HG02763 (cell line): ENCODE measurements at regions not wholly inside any gene's neighbourhood (a gene's known extent, or its start where the extent isn't known, plus 50 kb on each side); places are given as distances from the start of the nearest gene placed in this dataset.

Experiments
- ATAC-seq: cut with Tn5 transposase; IDR thresholded peaks from one replicate; pipeline ENCODE4 v1.9.1; 2021; ENCODE audit warnings: mild to moderate bottlenecking, moderate library complexity; ENCODE audit not compliant: unreplicated experiment

DNA sequence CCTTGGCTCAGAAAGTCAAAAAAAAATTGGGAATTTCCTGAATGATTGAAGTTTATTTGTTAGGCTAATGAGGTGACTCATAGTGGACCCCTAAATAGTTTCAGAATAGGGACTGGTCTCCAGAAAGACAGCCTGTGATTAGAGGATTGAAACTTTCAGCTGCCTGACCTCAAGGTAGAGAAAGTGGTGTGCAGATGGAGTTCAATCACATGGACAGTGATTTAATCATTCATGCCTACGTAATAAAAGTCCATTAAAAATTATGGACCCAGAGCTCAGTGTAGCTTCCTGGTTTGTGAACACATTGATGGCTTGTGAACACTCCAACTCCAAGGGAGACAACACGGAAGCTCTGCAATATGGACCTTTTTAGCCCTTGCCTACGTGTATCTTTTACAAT is 533.2 kb upstream of the PCDH9 start:
- no peak for ATAC-seq

DNA sequence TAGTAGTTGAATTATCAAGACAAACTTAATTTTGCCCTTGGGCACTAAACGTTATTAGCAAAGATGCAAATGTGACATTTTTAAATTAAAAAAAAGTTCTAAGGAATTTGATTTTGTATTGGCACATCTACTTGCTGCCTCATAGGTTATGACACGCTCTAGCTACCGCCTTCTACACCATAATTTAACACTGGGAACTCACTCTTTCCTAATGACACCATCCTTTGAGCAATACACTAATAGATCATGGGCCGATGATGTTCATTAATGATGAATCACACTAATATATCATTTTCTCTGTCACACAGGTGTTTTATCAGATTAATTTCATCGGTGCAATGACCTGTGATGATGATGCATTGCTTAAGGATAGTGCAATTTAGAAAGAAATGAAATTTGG is 528.8 kb upstream of the PCDH9 start:
- no peak for ATAC-seq

DNA sequence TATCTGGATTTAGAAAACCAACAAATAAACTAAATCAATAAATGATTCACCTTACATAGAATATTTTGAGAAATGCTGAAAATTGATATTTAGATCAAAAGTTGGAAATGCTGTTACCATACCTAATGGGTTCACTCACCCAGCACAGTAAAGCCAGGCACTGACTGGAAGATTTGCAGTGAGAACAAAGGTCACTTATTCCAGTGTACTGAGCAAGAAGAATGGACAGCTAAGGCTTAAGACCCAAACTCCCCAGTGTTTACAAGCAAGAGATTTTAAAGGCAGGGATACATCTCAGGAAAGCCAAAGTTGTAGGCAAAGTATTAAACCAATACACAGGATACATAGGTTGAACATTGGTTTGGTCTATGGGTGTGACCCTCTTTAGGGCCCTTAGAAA is 523.9 kb upstream of the PCDH9 start:
- no peak for ATAC-seq

DNA sequence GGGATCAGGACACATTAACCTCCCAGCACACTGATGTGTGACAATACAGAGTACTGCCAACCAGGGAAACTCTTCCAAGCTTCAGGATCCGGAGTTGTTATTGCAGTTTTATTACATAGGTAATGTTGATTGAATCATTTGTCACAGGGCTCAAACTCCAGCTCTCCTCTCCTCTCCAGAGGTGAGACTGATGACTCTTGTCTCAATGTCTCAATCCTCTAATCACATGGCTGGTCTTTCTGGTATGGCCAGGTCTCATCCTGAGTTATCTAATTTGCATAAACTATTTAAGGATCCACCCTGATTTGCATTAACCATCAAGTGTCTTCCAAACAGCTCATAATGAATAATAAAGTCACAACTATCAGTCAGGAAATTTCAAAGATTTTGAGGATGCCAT is 522.6 kb upstream of the PCDH9 start:
- ATAC-seq = no peak

DNA sequence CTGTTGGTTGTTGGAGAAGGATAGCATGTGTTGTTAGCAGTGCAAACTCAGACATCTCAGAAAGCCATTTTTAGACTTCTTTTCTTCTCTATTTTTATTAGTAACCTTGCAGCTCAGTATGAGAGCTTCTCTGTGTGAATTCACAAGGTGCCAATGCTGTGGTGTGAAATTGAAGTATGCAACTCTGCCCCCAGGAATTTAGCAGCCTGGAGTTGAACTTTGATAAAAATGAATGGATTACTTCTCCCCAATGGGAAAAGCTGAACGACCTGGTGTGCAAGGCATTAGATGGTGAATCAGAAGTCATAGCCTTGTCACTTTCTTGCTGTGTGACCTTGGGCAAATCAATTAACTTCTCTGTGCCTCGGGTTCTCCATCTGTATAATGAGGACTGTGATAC is 512.3 kb upstream of the PCDH9 start:
- ATAC-seq = no peak

DNA sequence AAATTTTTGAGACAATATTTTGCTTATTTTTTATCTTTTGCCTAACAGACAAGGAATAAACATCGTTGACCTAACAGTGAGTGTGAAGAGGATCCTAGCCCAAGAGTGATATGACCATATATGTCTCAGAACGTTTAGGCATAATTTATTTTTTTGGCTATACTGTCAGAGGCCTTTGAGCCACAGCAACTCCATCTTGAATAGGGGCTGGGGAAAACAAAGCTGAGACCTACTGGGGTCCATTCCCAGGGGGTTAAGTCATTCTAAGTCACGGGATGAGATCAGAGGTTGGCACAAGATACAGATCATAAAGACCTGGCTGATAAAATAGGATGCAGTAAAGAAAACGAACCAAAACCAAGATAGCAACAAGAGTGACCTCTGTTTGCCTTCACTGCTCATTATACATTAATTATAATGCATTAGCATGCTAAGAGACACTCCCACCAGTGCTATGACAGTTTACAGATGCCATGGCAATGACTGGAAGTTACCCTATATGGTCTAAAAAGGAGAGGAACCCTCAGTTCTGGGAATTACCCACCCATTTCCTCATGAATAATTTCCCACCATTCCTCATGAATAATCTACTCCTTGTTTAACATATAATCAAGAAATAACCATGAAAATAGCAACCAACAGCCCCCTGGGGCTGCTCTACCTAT is 510.9 kb upstream of the PCDH9 start:
- ATAC-seq = no peak

DNA sequence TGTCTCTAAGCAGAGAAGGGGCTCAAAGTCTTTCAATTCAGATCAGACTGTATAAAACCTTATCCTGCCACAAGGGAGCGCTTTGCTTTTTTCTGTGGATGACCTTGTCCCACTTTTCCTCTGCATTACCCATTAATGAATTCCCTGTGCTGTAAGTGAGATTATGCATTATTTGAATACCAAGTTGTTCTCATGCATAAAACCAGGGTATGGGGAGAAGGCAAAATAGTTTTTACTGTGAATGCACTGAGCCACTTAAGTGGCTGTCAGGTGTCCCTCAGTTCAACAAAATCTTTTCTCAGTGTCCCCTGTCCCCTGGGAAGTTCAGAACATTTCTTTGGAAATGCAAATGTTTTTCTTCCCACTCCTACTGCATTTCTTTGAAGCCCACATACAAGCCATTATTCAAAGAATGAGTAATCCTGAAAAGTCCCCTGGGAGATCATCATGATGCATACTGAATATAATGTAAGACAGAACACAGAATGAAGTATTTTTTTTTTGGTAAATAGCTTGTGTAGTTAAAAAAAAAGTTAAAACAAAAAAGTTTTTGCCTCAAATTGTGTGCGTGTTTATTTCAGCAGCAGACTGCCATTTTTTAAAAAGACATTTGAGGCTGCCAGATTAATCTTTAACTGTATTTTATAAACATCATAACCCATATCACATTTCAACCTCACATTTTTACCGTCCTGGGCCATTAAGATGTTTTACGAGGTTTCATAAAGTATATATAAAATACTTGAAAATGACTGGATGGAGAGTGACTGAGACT is 506.7 kb upstream of the PCDH9 start:
- ATAC-seq = no peak

DNA sequence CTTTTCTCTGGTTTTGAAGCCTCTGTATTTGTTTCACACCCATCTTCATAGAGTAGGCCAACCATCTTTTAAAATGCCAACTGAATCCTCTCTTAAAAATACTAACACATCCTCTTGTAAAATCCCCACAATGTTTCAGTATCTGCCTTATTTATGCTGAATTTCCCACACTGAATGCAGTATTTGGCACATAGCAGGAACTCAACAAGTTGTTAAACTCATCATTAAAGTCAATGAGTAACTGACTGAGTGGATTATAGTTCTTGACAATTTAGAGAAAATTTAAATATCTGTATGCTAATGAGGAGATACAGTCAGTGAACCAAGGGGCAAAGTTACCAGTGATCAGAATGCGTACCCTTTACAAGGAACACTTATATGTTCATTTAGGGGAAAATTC is 505.5 kb upstream of the PCDH9 start:
- ATAC-seq = no peak

DNA sequence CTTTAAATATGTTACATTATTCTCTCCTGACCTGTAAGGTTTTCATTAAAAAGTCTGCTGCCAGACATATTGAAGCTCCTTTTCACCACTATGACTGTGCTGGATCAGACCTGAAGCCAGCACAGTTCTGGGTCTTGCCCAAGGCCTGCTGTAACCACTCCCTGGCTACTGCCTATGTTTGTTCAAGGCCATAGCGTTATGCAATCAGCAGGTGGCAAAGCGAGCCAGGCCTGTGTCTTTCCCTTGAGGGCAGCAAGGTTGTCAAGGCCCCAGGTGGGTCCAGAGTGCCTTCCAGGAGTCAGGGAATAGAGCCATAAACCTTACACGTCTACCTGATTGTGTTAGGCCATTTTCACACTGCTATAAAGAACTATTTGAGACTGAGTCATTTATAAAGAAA is 496.8 kb upstream of the PCDH9 start:
- ATAC-seq = no peak

DNA sequence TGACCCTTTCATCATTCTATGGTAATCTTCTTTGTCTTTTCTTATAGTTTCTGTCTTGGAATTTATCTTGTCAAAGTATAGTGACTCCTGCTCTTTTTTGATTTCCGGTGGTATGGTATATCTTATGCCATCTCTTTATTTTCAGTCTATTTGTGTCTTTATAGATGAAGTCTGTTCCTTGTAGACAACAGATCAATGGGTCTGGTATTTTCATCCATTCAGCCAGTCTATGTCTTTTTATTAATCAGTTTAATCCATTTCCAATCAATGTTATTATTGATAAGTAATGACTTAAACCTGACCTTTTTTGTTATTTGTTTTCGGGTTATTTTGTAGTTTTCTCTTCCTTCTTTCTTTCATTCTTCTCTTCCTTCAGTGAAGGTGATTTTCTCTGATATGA is 495.9 kb upstream of the PCDH9 start:
- ATAC-seq = no peak

DNA sequence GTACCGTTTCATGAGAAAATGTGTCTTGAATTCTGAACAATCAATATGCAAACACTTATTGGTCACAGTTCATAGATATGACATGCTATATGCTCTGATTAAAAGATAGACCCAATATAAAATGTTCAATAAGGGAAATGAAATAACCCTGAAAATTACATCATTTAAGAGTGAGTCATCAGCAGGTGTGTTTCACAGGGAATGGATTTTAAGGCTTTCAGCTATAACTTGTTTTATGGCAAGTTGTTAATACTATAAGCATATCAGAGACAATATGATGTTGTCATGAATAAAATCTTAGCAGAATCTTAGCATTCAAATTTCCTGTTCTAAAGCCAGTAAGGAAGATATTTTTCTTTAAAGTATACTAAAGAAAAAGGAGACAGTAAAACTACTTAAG is 483.4 kb upstream of the PCDH9 start:
- no peak for ATAC-seq

DNA sequence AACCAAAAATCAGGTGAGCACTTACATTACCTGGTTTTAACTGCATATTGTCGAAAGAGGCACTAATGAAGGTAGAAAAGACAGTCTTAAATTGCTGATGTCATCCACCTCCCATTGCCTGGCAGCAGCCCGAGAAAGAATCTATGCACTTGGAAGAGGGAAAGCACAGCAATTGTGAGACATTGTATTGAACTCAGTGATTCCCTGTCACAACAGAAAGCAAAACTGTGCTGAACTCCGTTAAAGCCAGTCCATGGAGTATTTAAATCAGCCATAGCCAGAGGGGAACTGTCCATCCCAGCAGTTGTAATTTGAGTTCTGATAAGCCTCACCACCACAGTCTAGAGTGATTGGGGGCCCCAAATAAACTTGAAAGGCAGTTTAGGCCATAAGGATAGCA is 466.6 kb upstream of the PCDH9 start:
- no peak for ATAC-seq

DNA sequence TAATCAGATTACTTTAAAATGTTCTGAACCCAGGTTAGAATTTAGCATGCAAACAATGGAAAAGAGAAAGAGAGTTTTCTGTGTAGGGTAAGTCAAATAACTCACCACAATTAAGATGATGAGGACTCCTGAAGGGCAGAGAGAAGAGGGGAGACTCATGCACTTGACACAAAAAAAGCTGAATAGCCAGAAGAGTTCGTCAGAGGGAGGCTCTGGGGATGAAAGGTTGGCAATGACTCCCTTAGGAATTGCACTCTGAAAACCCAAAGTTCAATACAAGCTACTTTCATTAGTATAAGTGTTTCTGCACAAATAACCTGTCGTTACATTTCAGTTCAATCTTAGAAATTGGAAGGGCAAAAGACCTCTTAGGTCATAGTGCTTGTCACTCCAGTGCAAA is 434.4 kb upstream of the PCDH9 start:
- no peak for ATAC-seq

DNA sequence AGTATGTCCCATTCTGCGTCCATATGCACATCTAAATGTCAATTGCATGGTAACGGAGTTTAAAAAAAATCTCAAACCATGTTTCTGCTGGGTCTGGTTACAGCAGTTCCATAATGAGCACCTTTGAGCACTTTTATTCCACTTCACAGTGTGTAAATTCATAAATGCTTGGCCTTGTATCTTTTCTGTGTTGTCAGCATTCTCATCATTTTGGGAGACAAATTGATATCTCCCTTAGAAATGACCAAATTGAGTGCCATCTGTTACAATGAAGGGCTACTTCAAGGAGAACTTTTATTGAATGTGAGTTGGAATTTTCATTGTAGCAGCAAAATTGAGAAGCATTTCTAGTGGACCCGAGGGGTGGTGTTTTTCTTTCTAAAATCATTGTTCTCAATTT is 432.9 kb upstream of the PCDH9 start:
- no peak for ATAC-seq

DNA sequence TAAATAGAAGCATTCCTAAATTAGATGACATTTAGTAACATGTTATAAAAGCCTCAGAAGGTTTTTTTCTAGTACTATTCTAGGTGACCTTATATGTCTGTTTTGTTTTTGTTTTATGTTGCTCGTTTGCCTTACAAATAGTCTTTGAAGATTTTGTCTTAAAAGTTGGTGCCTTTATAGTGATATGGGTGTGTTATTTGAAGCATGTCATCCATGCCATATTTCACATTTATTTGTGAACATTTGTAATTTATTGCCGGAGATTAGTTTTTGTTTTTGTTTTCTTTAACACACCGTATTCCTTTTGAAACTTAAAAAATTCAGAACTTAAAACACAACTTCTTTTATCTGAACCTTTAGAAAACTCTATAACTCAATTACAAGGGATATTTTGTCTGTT is 422.8 kb upstream of the PCDH9 start:
- ATAC-seq = no peak

DNA sequence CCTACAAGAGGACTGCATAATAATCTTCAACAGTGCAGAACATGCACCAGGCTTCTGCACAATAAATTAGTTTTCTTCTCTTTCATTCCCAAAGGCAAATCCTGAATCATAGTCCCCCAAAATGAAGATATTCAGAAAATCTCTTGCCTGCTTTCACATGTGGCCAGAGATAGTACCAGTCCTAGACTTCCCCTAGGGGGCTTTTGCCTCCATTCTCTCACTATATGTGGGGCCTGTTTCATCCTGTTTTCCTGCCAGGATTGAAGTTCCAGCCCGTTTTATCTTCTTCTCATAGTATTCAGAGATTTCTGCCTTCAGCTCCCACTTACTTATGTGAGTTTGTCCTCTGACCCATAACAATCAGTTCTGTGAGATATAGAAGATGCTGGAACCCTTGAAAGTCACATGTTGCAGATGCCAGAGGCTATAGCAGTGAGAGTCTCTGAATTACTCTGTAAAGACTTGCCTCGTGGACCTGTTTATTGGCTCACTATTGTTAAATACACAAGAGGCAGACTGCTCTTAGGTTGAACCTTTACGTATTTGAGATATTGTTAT is 421.9 kb upstream of the PCDH9 start:
- no peak for ATAC-seq

DNA sequence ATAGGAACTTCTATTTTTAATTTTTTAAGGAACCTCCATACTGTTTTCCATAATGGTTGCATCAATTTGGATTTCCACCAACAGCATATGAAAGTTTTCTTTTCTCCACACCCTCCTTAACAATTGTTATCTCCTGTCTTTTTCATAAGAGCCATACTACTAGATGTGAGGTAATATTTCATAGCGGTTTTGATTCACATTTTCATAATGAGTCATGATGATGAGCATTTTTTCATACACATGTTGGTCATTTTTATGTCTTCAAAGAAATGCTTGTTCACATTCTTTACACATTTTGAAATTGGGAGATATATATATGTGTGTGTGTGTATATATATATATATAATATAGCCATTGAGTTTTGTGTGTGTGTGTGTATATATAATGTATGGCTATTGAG is 420.3 kb upstream of the PCDH9 start:
- no peak for ATAC-seq

DNA sequence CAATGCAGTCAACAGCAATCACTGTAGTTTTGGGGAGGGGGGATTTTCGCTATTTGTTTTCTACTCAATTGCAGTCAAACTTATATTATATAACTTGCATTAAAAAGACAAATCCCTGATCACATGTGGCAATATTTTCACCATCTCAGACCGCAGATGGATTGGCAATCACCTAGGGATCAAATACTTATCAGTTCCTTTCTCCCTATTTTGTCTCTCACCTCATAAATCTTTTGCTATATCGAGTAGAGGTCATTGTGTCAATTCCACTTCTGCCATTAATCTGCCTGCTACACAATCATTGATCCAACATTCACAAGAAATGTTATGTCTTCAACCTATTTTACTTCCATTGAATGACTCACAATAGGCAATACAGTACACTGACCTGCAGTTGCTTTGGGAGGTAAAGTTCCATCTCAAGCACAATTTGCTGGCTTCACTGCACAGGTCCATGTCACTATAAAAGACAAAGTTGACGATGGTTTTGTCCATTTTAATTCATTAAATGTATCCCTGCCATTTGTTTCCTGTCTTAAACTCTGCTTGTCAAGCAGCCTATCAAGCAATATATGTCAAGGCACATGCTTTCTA is 415.8 kb upstream of the PCDH9 start:
- ATAC-seq = no peak

DNA sequence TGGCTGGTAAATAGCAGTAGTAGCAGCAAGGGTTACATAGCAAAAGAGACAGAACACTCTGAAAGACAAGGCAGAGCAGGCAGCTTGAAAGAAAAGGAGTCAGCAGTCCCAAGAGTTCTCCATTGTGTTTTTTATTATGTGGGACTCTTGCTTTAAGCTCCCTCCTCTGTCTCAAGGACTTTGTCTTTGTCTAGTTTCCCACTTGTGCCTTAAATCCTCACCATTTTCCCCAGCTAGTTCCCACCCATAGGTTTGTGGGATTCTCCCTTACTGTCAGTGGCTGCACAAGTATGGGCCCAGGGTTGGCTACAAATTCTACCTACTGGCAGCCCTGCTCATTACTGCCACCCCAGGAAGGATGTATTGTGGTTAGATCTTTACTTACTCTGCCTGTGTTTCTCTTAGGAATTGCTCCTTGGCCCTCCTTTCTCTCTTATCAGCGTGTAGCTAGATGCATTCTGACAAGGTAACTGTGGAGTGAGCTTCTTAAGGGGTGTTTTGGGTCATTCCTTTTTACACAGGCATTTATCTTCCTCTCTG is 413.4 kb upstream of the PCDH9 start:
- ATAC-seq = no peak

DNA sequence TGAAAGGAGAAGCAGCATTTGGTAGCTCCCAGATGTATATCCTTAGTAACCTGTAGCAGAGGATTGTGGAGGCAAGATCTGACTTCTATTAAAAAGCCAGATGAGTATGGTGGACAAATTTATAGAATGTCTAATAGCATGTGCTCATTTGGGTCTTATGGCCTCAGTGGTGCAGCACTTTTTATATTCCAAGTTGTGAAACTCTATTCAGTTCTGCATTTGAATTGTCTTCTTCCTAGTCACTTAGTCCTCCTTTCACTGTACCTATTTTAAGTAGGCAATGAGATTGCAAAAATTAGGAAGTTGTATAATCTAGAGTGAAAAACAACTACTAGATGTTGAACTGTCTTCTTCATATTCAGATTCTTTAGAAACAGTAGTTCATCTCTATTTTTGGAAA is 412.5 kb upstream of the PCDH9 start:
- no peak for ATAC-seq

DNA sequence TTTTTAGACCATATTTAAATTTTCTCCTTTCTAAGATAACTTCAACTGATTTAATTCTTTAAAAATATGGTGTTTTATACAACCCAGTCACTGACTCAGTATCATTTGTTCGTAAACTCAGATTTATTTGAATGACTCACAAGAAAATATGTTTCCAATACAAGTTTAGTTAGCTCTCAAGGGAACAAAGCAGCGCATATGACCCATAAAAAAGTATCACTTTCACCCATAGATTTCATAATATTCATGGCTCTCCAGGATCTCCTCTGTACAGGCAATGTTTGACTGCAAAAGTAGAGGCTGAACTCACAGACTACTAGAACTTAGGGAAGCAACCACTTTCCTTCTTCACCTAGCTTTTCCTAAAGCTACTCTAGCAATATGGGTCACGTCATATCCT is 405.6 kb upstream of the PCDH9 start:
- no peak for ATAC-seq

DNA sequence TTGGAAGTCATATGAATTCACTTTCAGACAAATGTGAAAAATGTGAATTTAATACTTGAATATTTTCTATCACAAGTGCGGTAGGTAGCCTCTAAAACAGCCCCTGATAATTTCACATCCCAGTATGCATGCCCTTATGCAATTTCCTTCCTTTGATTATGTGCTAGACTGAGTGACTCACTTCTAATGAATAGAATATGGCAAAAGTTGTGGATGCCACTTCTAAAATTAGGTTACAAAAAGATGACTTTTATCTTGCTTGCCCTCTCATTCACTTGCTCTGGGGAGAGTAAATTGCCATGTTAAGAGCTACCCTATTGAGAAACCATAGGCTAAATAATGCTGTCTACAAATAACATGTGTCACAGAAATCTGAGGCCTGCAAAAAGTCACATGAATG is 402.5 kb upstream of the PCDH9 start:
- ATAC-seq = no peak
